H54 (cell line): ENCODE measurements at regions not wholly inside any gene's neighbourhood (a gene's known extent, or its start where the extent isn't known, plus 50 kb on each side); places are given as distances from the start of the nearest gene placed in this dataset.
"Not testable (repeated sequence)": the region's sequence is repeated elsewhere in the genome, so short reads cannot be mapped to it uniquely, and the experiment has no call there.

Source experiments
- DNase-seq: peaks from one replicate; pipeline ENCODE4 v3.0.0; 2011; ENCODE audit warnings: low spot score, mixed read lengths; ENCODE audit not compliant: insufficient read length
- FAIRE-seq: peaks from 3 replicates; lab custom pipeline; 2011; peaks lifted over from hg19 to GRCh38; lab: Jason Lieb, UNC
- POLR2A ChIP-seq: IDR thresholded peaks from 2 replicates; pipeline ENCODE4 v1.6.1; 2011; ENCODE audit warnings: low read depth, mild to moderate bottlenecking, low read length

GRCh38 chr4:1561286-1561990, 122.7 kb downstream of the FAM53A start:
- no peak for DNase-seq
- no peak for FAIRE-seq
- TF ChIP-seq POLR2A: no peak

- peak; percentile 91 for DNase-seq
- TF ChIP-seq POLR2A: no peak
- FAIRE-seq: no peak
These were observed 124.0 kb downstream of the FAM53A start for GRCh38 chr4:1559896-1560650.

- TF ChIP-seq POLR2A: no peak
- no peak for FAIRE-seq
These were observed 125.9 kb downstream of the FAM53A start for GRCh38 chr4:1558205-1558604.

GRCh38 chr4:1557221-1557597, 126.9 kb downstream of the FAM53A start:
- no peak for TF ChIP-seq POLR2A
- FAIRE-seq (no peak), DNase-seq (no peak)

More at GRCh38 chr4:1558205-1558604, 125.9 kb downstream of the FAM53A start:
- no peak for DNase-seq

GRCh38 chr4:1556541-1557220, 127.4 kb downstream of the FAM53A start:
- no peak for TF ChIP-seq POLR2A
- DNase-seq: no peak
- FAIRE-seq: no peak

- TF ChIP-seq POLR2A: no peak
- FAIRE-seq: no peak
- no peak for DNase-seq
These were observed 129.2 kb downstream of the FAM53A start for GRCh38 chr4:1554876-1555265.

- DNase-seq (no peak), FAIRE-seq (no peak)
- TF ChIP-seq POLR2A: no peak
These were observed 129.8 kb downstream of the FAM53A start for GRCh38 chr4:1554246-1554875.

GRCh38 chr4:1553365-1553764, 130.7 kb downstream of the FAM53A start:
- no peak for DNase-seq
- TF ChIP-seq POLR2A: no peak
- FAIRE-seq: no peak

GRCh38 chr4:1552451-1552850, 131.7 kb downstream of the FAM53A start:
- TF ChIP-seq POLR2A: no peak
- DNase-seq (no peak), FAIRE-seq (no peak)

GRCh38 chr4:1551211-1551610, 132.9 kb downstream of the FAM53A start:
- DNase-seq (no peak), FAIRE-seq (no peak)
- TF ChIP-seq POLR2A: no peak

- FAIRE-seq (no peak), DNase-seq (no peak)
- TF ChIP-seq POLR2A: no peak
These were observed 133.7 kb downstream of the FAM53A start for GRCh38 chr4:1550122-1551070.

- FAIRE-seq: no peak
- DNase-seq: no peak
- TF ChIP-seq POLR2A: no peak
These were observed 134.5 kb downstream of the FAM53A start for GRCh38 chr4:1549638-1550035.

GRCh38 chr4:1548827-1549637, 135.1 kb downstream of the FAM53A start:
- FAIRE-seq, DNase-seq: not testable (repeated sequence)
